AG09309 (cell line): ENCODE measurements at regions not wholly inside any gene's neighbourhood (a gene's known extent, or its start where the extent isn't known, plus 50 kb on each side); places are given as distances from the start of the nearest gene placed in this dataset.

Experiments
- DNase-seq: peaks from one replicate; pipeline ENCODE4 v3.0.0-alpha.2; 2010; ENCODE audit warnings: low read depth
- H3K4me3 ChIP-seq: 2 replicates; pipeline ENCODE4 v1.5.1; 2011; ENCODE audit warnings: mild to moderate bottlenecking, low read depth, low read length, moderate library complexity; ENCODE audit not compliant: control insufficient read depth
- CTCF ChIP-seq: IDR thresholded peaks from 2 replicates; pipeline ENCODE4 v1.5.1; 2011; ENCODE audit warnings: mild to moderate bottlenecking, low read depth, low read length, inconsistent platforms; ENCODE audit not compliant: insufficient read depth, control insufficient read depth; ENCODE audit errors: missing control alignments

GRCh38 chr5:77847129-77847460 is 71.0 kb upstream of the TBCA start:
- no peak for TF ChIP-seq CTCF
- no peak for DNase-seq
- H3K4me3 ChIP-seq, result no peak overlapping the region

GRCh38 chr5:77846422-77847128 is 70.4 kb upstream of the TBCA start:
- TF ChIP-seq CTCF, result no peak
- H3K4me3 ChIP-seq, result no peak overlapping the region
- no peak for DNase-seq

- TF ChIP-seq CTCF, result no peak
- H3K4me3 ChIP-seq, result no peak overlapping the region
- DNase-seq, result no peak
These were observed 69.1 kb upstream of the TBCA start for GRCh38 chr5:77845324-77845646.

GRCh38 chr5:77844623-77845323 is 68.6 kb upstream of the TBCA start:
- no peak for DNase-seq
- H3K4me3 ChIP-seq, result peak overlapping the region; percentile 40
- TF ChIP-seq CTCF, result peak; percentile 34

GRCh38 chr5:77844373-77844622 is 68.2 kb upstream of the TBCA start:
- peak overlapping the region; percentile 40 for H3K4me3 ChIP-seq
- no peak for TF ChIP-seq CTCF
- no peak for DNase-seq

GRCh38 chr5:77843570-77844372 is 67.6 kb upstream of the TBCA start:
- no peak for DNase-seq
- no peak for TF ChIP-seq CTCF
- H3K4me3 ChIP-seq, result peak overlapping the region; percentile 40
